Small intestine (tissue), 7 donors: ENCODE measurements at regions not wholly inside any gene's neighbourhood (a gene's known extent, or its start where the extent isn't known, plus 50 kb on each side); places are given as distances from the start of the nearest gene placed in this dataset.

Experiments used
- DNase-seq, 2 donors: peaks; one replicate each; pipeline versions ENCODE4 v3.0.0 to v3.0.0-alpha.2; 2013
- FAIRE-seq: peaks from 2 replicates; lab custom pipeline; 2012; peaks lifted over from hg19 to GRCh38; lab: Jason Lieb, UNC
- H3K27ac ChIP-seq, 3 donors: one replicate each; pipeline ENCODE4 v1.5.1; 2013; ENCODE audit warnings: low read length in 2 of 3, mild to moderate bottlenecking in 2 of 3, control low read depth in 1 of 3, inconsistent platforms in 1 of 3, low read depth in 1 of 3, moderate library complexity in 1 of 3
- H3K27me3 ChIP-seq, 3 donors: one replicate each; pipeline ENCODE4 v1.6.1; 2013; ENCODE audit warnings: low read length in 3 of 3, inconsistent platforms in 1 of 3; ENCODE audit not compliant: control insufficient read depth in 3 of 3, insufficient read depth in 3 of 3
- H3K36me3 ChIP-seq, 3 donors: one replicate each; pipeline ENCODE4 v1.6.1; 2013; ENCODE audit warnings: low read length in 3 of 3, inconsistent platforms in 1 of 3, low read depth in 1 of 3, mild to moderate bottlenecking in 1 of 3, moderate library complexity in 1 of 3; ENCODE audit not compliant: control insufficient read depth in 3 of 3, insufficient read depth in 2 of 3
- H3K4me1 ChIP-seq, 3 donors: one replicate each; pipeline ENCODE4 v1.6.1; 2013; ENCODE audit warnings: low read length in 2 of 3, inconsistent platforms in 1 of 3, low read depth in 1 of 3, mild to moderate bottlenecking in 1 of 3, moderate library complexity in 1 of 3; ENCODE audit not compliant: control insufficient read depth in 3 of 3, insufficient read depth in 2 of 3
- H3K4me3 ChIP-seq, 3 donors: one replicate each; pipeline ENCODE4 v1.5.1; 2013; ENCODE audit warnings: low read length in 3 of 3, control low read depth in 1 of 3, inconsistent platforms in 1 of 3, low read depth in 1 of 3, mild to moderate bottlenecking in 1 of 3, moderate library complexity in 1 of 3
- H3K9me3 ChIP-seq, 2 donors: one replicate each; pipeline ENCODE4 v1.6.1; 2013; ENCODE audit warnings: low read depth in 1 of 2, low read length in 1 of 2; ENCODE audit not compliant: control insufficient read depth in 2 of 2, insufficient read depth in 1 of 2
- WGBS, 3 donors: extraction: QIAGEN DNeasy Blood & Tissue Kit; methylation state at CpG; one replicate each; pipeline ENCODE4 v1.1.7; 2013; 5-methylcytosine and 5-hydroxymethylcytosine counted together
- donor health status: healthy with polysubstance abuse.
- donor health status: control.
- donor health status: control.
- donor health status: Bipolar disorder and iron deficiency.
- donor health status: healthy.

- DNase-seq = no peak
- WGBS, 3 donors = 49 to 66% (median 59%) methylated on average over 1 of the region's 1 CpG
- Histone ChIP-seq H3K27ac (no peak overlapping the region), H3K27me3 (no peaks in the 10 kb centered on the region), H3K4me3 (no peak overlapping the region), H3K9me3 (no peaks in the 10 kb centered on the region), H3K4me1 (no peaks in the 10 kb centered on the region), H3K36me3 (no peaks in the 10 kb centered on the region)
- FAIRE-seq = no peak
Observed at GRCh38 chr13:84997858-84998257, 801.4 kb downstream of the SLITRK6 start.

DNA sequence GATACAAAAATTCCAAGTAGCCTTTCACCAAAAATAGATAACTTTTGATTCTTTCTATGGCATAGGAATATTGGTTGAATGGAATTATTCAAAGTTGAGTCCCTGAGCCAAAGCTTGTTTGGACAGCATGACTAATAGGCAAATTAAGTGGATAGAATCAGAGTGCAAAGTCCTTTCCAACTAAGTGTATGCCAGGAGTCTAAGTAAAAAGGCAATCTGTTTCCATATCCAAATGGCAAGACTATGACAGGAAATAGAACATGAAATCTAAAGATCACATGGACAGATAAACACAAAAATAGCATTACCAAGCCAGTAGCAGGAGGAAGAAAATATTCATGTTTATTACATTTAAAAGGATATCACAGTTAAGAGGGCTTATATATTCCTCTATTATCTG, 804.6 kb downstream of the SLITRK6 start:
- DNase-seq (peak; percentile 3 to 46), FAIRE-seq (no peak)
- no peak overlapping the region for H3K27ac ChIP-seq
- no peak overlapping the region for H3K4me3 ChIP-seq
- H3K4me1 ChIP-seq = no peaks in the 10 kb centered on the region
- H3K27me3 ChIP-seq = no peaks in the 10 kb centered on the region
- peaks cover 0 to 3% of the 10 kb centered on the region in 2 donors for H3K9me3 ChIP-seq
- H3K36me3 ChIP-seq = no peaks in the 10 kb centered on the region

GRCh38 chr13:84985860-84986259, 813.4 kb downstream of the SLITRK6 start:
- WGBS, 3 donors = 72 to 90% (median 78%) methylated on average over 2 of the region's 2 CpGs
- Histone ChIP-seq H3K4me1 (no peaks in the 10 kb centered on the region), H3K27ac (no peak overlapping the region), H3K27me3 (no peaks in the 10 kb centered on the region), H3K9me3 (peaks cover 0 to 3% of the 10 kb centered on the region in 2 donors), H3K36me3 (no peaks in the 10 kb centered on the region), H3K4me3 (no peak overlapping the region)
- FAIRE-seq = no peak
- no peak for DNase-seq

GRCh38 chr13:84983321-84983720, 815.9 kb downstream of the SLITRK6 start:
- FAIRE-seq (no peak), DNase-seq (no peak)
- no peak overlapping the region for H3K4me3 ChIP-seq
- WGBS, 3 donors = 89 to 93% (median 90%) methylated on average over 2 of the region's 2 CpGs
- H3K27me3 ChIP-seq = no peaks in the 10 kb centered on the region
- H3K9me3 ChIP-seq = no peaks in the 10 kb centered on the region
- H3K4me1 ChIP-seq = no peaks in the 10 kb centered on the region
- no peak overlapping the region for H3K27ac ChIP-seq
- no peaks in the 10 kb centered on the region for H3K36me3 ChIP-seq

DNA sequence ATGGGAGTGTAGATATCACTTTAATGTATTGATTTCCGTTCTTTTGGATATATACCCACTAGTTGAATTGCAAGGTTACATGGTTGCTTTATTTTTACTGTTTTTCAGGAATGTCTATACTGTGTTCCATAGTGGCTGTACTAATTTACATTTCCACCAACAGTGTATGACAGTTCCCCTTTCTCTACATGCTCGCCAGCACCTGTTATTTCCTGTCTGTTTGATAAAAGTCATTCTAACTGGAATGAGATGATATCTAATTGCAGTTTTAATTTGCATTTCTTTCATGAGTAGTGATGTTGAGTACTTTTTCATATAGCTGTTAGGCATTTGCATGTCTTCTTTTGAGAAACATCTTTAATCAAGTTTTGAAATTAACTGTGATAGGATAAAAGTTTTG, 818.6 kb downstream of the SLITRK6 start:
- FAIRE-seq = no peak
- no peak for DNase-seq
- Histone ChIP-seq H3K27me3 (no peaks in the 10 kb centered on the region), H3K4me1 (no peaks in the 10 kb centered on the region), H3K9me3 (no peaks in the 10 kb centered on the region), H3K27ac (no peak overlapping the region), H3K36me3 (no peaks in the 10 kb centered on the region), H3K4me3 (no peak overlapping the region)
- WGBS, 3 donors = 51 to 60% (median 56%) methylated on average over 2 of the region's 2 CpGs

GRCh38 chr13:84978851-84979250, 820.4 kb downstream of the SLITRK6 start:
- Histone ChIP-seq H3K27me3 (no peaks in the 10 kb centered on the region), H3K4me3 (no peak overlapping the region), H3K4me1 (no peaks in the 10 kb centered on the region), H3K36me3 (no peaks in the 10 kb centered on the region), H3K9me3 (no peaks in the 10 kb centered on the region), H3K27ac (no peak overlapping the region)
- FAIRE-seq (no peak), DNase-seq (no peak)

DNA sequence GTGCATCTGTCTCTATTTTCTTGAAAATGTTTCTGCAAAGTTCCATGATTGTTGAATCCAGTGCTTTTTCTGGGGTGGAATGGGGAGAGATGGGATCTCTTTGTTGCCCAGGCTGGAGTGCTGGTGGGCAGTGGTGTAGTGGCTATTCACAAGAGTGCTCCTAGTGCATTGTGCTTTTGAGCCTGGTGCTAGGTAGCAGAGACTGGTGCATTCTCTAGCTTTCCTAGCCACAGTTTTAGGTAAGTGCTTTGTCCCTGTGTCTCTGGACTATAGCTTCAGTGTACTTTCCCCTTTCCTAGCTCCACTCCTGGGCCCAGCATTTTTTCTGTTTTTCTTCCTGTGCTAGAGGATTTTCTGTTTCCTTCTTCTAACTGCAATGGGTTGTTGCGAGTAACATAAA, 825.6 kb downstream of the SLITRK6 start:
- H3K4me1 ChIP-seq = no peaks in the 10 kb centered on the region
- H3K27me3 ChIP-seq = no peaks in the 10 kb centered on the region
- 84 to 95% (median 89%) methylated on average over 1 of the region's 1 CpG for WGBS, 3 donors
- H3K4me3 ChIP-seq = no peak overlapping the region
- DNase-seq (no peak), FAIRE-seq (no peak)
- H3K36me3 ChIP-seq = no peaks in the 10 kb centered on the region
- H3K9me3 ChIP-seq = no peaks in the 10 kb centered on the region
- H3K27ac ChIP-seq = no peak overlapping the region

GRCh38 chr13:84972907-84973306, 826.3 kb downstream of the SLITRK6 start:
- 77 to 86% (median 83%) methylated on average over 4 of the region's 4 CpGs for WGBS, 3 donors
- H3K9me3 ChIP-seq = no peaks in the 10 kb centered on the region
- FAIRE-seq (no peak), DNase-seq (no peak)
- H3K36me3 ChIP-seq = no peaks in the 10 kb centered on the region
- H3K27me3 ChIP-seq = no peaks in the 10 kb centered on the region
- H3K27ac ChIP-seq = no peak overlapping the region
- no peak overlapping the region for H3K4me3 ChIP-seq
- H3K4me1 ChIP-seq = no peaks in the 10 kb centered on the region

DNA sequence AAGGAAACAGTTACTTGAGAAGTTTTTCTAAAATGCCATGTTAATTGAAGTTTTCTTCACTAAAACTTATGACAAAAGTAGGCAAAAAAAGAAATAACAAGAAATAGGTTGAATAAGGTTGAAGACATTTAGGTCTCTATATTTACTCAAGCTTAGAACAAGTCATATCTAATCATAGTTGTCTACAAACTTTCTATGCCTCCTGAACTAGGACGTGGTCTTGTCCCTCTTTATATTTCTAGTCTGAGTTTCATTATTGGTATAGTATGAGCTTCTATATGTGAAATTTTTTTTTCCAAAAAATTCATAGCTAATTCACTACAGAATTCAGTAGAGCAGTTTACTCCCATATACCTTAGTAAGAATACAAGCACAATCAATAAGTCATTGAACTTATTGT, 836.4 kb downstream of the SLITRK6 start:
- H3K27ac ChIP-seq = no peak overlapping the region
- DNase-seq (no peak), FAIRE-seq (no peak)
- H3K9me3 ChIP-seq = peaks cover 0 to 2% of the 10 kb centered on the region in 2 donors
- H3K36me3 ChIP-seq = no peaks in the 10 kb centered on the region
- 30 to 59% (median 50%) methylated on average over 1 of the region's 1 CpG for WGBS, 3 donors
- H3K27me3 ChIP-seq = no peaks in the 10 kb centered on the region
- no peaks in the 10 kb centered on the region for H3K4me1 ChIP-seq
- no peak overlapping the region for H3K4me3 ChIP-seq
